NB4 (cell line): ENCODE measurements at regions not wholly inside any gene's neighbourhood (a gene's known extent, or its start where the extent isn't known, plus 50 kb on each side); places are given as distances from the start of the nearest gene placed in this dataset.
"Not testable (repeated sequence)": the region's sequence is repeated elsewhere in the genome, so short reads cannot be mapped to it uniquely, and the experiment has no call there.

ENCODE experiments used
- DNase-seq: peaks from one replicate; pipeline ENCODE4 v3.0.0; 2010; ENCODE audit warnings: low read depth
- H3K4me3 ChIP-seq: one replicate; pipeline ENCODE4 v1.5.1; 2011; ENCODE audit warnings: mild to moderate bottlenecking, low read depth, low read length, moderate library complexity
- MYC ChIP-seq: IDR thresholded peaks from 2 replicates; pipeline ENCODE4 v1.6.1; 2011; ENCODE audit warnings: low read depth, low read length
- POLR2A ChIP-seq: IDR thresholded peaks from 2 replicates; pipeline ENCODE4 v1.6.1; 2011; ENCODE audit warnings: mild to moderate bottlenecking; ENCODE audit not compliant: insufficient read length; ENCODE audit errors: extremely low read depth
- TF ChIP-seq, protein P1 (sequence below): IDR thresholded peaks from one replicate; pipeline ENCODE4 v1.5.1; 2012; ENCODE audit warnings: low read depth, low read length
- TF ChIP-seq, protein P2 (sequence below): IDR thresholded peaks from 2 replicates; pipeline ENCODE4 v1.6.1; 2011; ENCODE audit warnings: low read depth, low read length

DNA sequence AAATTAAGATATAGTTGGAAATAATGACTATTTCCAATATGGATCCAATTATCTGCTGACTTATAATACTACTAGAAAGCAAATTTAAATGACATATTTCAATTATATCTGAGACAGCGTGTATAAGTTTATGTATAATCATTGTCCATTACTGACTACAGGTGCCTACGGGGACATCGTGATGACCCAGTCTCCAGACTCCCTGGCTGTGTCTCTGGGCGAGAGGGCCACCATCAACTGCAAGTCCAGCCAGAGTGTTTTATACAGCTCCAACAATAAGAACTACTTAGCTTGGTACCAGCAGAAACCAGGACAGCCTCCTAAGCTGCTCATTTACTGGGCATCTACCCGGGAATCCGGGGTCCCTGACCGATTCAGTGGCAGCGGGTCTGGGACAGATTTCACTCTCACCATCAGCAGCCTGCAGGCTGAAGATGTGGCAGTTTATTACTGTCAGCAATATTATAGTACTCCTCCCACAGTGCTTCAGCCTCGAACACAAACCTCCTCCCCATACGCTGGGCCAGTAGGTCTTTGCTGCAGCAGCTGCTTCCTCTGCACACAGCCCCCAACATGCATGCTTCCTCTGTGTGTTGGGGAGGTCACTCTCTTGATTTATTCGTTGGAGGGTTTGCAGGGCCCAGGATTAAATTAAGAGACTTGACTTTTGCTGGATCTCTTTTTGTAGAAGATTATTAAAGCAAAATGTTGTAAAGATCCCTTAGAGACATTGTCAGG is 194.4 kb downstream of the RPIA start:
- no peak overlapping the region for H3K4me3 ChIP-seq
- TF ChIP-seq POLR2A (no peak), MYC (no peak)
- TF ChIP-seq, protein P1, sequence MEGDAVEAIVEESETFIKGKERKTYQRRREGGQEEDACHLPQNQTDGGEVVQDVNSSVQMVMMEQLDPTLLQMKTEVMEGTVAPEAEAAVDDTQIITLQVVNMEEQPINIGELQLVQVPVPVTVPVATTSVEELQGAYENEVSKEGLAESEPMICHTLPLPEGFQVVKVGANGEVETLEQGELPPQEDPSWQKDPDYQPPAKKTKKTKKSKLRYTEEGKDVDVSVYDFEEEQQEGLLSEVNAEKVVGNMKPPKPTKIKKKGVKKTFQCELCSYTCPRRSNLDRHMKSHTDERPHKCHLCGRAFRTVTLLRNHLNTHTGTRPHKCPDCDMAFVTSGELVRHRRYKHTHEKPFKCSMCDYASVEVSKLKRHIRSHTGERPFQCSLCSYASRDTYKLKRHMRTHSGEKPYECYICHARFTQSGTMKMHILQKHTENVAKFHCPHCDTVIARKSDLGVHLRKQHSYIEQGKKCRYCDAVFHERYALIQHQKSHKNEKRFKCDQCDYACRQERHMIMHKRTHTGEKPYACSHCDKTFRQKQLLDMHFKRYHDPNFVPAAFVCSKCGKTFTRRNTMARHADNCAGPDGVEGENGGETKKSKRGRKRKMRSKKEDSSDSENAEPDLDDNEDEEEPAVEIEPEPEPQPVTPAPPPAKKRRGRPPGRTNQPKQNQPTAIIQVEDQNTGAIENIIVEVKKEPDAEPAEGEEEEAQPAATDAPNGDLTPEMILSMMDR, result no peak
- TF ChIP-seq, protein P2, sequence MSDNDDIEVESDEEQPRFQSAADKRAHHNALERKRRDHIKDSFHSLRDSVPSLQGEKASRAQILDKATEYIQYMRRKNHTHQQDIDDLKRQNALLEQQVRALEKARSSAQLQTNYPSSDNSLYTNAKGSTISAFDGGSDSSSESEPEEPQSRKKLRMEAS, result no peak
- no peak for DNase-seq

DNA sequence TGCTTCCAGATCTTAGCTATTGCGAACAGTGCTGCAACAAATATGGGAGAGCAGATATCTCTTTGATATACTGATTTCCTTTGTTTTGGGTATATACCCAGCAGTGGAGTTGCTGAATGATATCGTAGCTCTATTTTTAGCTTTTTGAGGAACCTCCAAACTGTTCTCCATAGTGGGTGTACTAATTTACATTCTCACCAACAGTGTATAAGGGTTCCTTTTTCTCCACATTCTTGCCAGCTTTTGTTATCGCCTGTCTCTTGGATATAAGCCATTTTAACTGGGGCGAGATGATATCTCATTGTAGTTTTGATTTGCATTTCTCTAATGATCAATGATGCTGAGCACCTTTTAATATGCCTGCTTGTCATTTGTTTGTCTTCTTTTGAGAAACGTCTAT is 196.0 kb downstream of the RPIA start:
- DNase-seq, H3K4me3 ChIP-seq: not testable (repeated sequence)

DNA sequence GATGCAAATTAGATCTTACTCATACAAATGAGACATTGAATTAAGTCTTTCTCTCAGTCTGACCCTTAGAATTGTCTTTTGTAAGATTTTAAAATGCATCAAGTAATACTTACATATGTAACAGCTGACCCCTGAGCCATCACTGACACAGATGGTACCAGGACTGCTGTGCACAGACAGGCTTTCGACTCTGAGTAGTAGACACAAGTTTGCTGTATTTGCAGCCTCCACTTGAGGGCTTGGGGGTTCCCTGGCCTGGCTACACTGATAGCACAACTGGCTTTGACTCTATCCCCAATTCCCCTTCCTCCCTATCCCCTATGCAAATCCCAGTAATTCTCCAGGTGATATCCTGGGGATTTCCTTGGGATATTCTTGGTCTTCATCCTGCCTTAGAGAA is 200.7 kb downstream of the RPIA start:
- no peak for TF ChIP-seq MYC
- TF ChIP-seq, protein P1, result no peak
- no peak for TF ChIP-seq POLR2A
- TF ChIP-seq, protein P2, result no peak
- no peak for DNase-seq
- no peak overlapping the region for H3K4me3 ChIP-seq

DNA sequence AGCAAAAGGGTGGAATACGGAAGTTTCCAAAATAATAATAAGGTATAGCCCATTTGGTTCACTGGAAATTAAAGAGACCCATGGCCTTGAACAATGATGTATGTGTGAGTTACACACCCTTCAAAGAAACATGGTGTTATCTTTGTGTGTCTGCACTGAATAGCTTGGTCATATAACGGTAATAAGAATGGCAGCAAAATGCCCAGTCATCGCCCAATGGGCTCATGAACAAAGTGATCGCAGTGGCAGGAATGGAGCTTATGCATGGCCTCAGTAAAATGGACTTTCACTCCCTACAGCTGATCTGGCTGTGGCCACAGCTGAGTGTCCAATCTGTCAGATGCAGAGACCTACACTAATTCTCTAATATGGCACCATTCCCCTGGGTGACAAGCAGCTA is 201.3 kb downstream of the RPIA start:
- no peak overlapping the region for H3K4me3 ChIP-seq
- TF ChIP-seq POLR2A (no peak), MYC (no peak)
- TF ChIP-seq, protein P1, result no peak
- TF ChIP-seq, protein P2, result no peak
- DNase-seq, result no peak

DNA sequence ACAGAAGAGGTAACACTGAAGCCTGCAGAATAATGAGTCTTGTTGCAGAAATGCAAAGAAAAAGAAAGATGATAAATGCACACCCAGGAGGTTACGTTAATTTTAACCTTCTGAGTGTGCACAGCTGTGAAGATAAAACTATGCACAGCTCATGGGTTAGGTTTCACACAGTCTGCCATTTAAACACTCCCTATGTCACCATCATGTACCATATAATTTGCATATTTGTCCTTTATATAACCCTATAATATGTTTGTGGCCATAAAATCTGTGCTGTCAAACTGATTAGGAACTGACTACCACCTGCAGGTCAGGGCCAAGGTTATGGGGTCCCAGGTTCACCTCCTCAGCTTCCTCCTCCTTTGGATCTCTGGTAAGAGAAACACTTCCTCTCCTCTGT is 205.5 kb downstream of the RPIA start:
- no peak overlapping the region for H3K4me3 ChIP-seq
- no peak for TF ChIP-seq POLR2A
- TF ChIP-seq, protein P1, result no peak
- no peak for TF ChIP-seq MYC
- TF ChIP-seq, protein P2, result no peak
- no peak for DNase-seq

DNA sequence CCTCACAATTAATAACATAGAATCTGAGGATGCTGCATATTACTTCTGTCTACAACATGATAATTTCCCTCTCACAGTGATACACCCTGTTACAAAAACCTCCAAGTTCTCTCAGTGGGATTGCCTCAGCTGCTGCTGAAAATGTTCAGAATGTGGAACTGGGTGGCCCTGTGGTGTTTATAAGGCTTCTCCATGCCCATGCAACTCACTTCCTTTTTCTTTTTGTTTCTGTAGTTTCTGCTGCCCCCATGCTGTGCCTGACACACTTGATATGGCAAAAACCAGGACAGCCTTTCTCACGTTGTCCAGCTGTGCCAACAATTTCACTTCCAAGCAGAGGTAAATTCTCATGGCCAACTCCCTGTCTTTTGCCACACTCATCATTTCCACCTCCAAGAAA is 206.2 kb downstream of the RPIA start:
- TF ChIP-seq, protein P1, result no peak
- TF ChIP-seq MYC (no peak), POLR2A (no peak)
- TF ChIP-seq, protein P2, result no peak
- H3K4me3 ChIP-seq, result no peak overlapping the region
- peak; percentile 64 for DNase-seq
